HG02623 (cell line): ENCODE measurements at regions not wholly inside any gene's neighbourhood (a gene's known extent, or its start where the extent isn't known, plus 50 kb on each side); places are given as distances from the start of the nearest gene placed in this dataset.
"Not testable (repeated sequence)": the region's sequence is repeated elsewhere in the genome, so short reads cannot be mapped to it uniquely, and the experiment has no call there.

Experiments used
- ATAC-seq: cut with Tn5 transposase; IDR thresholded peaks from one replicate; pipeline ENCODE4 v1.9.1; 2021; ENCODE audit warnings: moderate library complexity; ENCODE audit not compliant: unreplicated experiment

- no peak for ATAC-seq
These were observed 346.6 kb upstream of the NCAM1 start for GRCh38 chr11:112614605-112615004.

- ATAC-seq, result no peak
These were observed 346.0 kb upstream of the NCAM1 start for GRCh38 chr11:112615238-112615637.

GRCh38 chr11:112615891-112616290, 345.3 kb upstream of the NCAM1 start:
- ATAC-seq, result no peak

GRCh38 chr11:112616327-112617097, 344.7 kb upstream of the NCAM1 start:
- no peak for ATAC-seq

GRCh38 chr11:112617098-112617425, 344.2 kb upstream of the NCAM1 start:
- no peak for ATAC-seq

- ATAC-seq, result no peak
These were observed 343.0 kb upstream of the NCAM1 start for GRCh38 chr11:112617977-112618826.

GRCh38 chr11:112619106-112619505, 342.1 kb upstream of the NCAM1 start:
- ATAC-seq, result no peak

- no peak for ATAC-seq
These were observed 340.4 kb upstream of the NCAM1 start for GRCh38 chr11:112620621-112621394.

- no peak for ATAC-seq
These were observed 338.2 kb upstream of the NCAM1 start for GRCh38 chr11:112623057-112623456.

GRCh38 chr11:112624431-112624830, 336.8 kb upstream of the NCAM1 start:
- no peak for ATAC-seq

- not testable (repeated sequence) for ATAC-seq
These were observed 336.2 kb upstream of the NCAM1 start for GRCh38 chr11:112624971-112625370.

GRCh38 chr11:112625814-112626213, 335.4 kb upstream of the NCAM1 start:
- no peak for ATAC-seq

- ATAC-seq, result no peak
These were observed 334.5 kb upstream of the NCAM1 start for GRCh38 chr11:112626731-112627130.

- peak; percentile 51 for ATAC-seq
These were observed 333.6 kb upstream of the NCAM1 start for GRCh38 chr11:112627588-112628045.

GRCh38 chr11:112628676-112629075, 332.5 kb upstream of the NCAM1 start:
- ATAC-seq, result no peak

GRCh38 chr11:112630496-112630895, 330.7 kb upstream of the NCAM1 start:
- ATAC-seq, result no peak

GRCh38 chr11:112631333-112631732, 329.9 kb upstream of the NCAM1 start:
- ATAC-seq, result no peak

- no peak for ATAC-seq
These were observed 328.2 kb upstream of the NCAM1 start for GRCh38 chr11:112632866-112633505.

- ATAC-seq, result no peak
These were observed 326.7 kb upstream of the NCAM1 start for GRCh38 chr11:112634551-112634950.

GRCh38 chr11:112634995-112635737, 326.1 kb upstream of the NCAM1 start:
- no peak for ATAC-seq
